H1 (cell line): ENCODE measurements at regions not wholly inside any gene's neighbourhood (a gene's known extent, or its start where the extent isn't known, plus 50 kb on each side); places are given as distances from the start of the nearest gene placed in this dataset.

ENCODE experiments used
- CTCF ChIA-PET: fragments of 300-600 bp; sonication (Branson Sonifier 250); formaldehyde crosslinking; loops from one replicate; lab custom pipeline; 2021; ENCODE audit not compliant: partially characterized antibody; lab: Charles Lee
- POLR2A ChIA-PET: fragments of 300-600 bp; sonication (Branson Sonifier 250); formaldehyde crosslinking; loops from one replicate; lab custom pipeline; 2021; ENCODE audit warnings: inconsistent platforms; ENCODE audit not compliant: partially characterized antibody; lab: Charles Lee
- DNase-seq, 2 experiments: peaks; one replicate each; pipeline versions ENCODE4 v3.0.0 to v3.0.0-alpha.2; 2010 to 2022; ENCODE audit warnings: low spot score in 2 of 2, low read depth in 1 of 2, mixed read lengths in 1 of 2
- FAIRE-seq: peaks from 2 replicates; lab custom pipeline; 2011; peaks lifted over from hg19 to GRCh38; lab: Jason Lieb, UNC
- H2AFZ ChIP-seq: 2 replicates; pipeline ENCODE4 v1.8.1; 2012; ENCODE audit warnings: low read length, inconsistent platforms
- H2AK5ac ChIP-seq: 2 replicates; pipeline ENCODE4 v1.6.1; 2013; ENCODE audit warnings: low read depth, low read length
- H2BK120ac ChIP-seq: replicated peaks from 2 replicates; pipeline ENCODE3; 2013; ENCODE audit warnings: low read depth, low read length, inconsistent platforms
- H2BK12ac ChIP-seq: 2 replicates; pipeline ENCODE4 v1.6.1; 2013; ENCODE audit warnings: low read depth, low read length
- H2BK15ac ChIP-seq: 2 replicates; pipeline ENCODE4 v1.6.1; 2013; ENCODE audit warnings: low read length
- H2BK20ac ChIP-seq: 2 replicates; pipeline ENCODE4 v1.6.1; 2013; ENCODE audit warnings: low read length
- H2BK5ac ChIP-seq: 2 replicates; pipeline ENCODE4 v1.6.1; 2013; ENCODE audit warnings: low read depth, low read length
- H3K14ac ChIP-seq: 2 replicates; pipeline ENCODE4 v1.6.1; 2013; ENCODE audit warnings: inconsistent platforms; ENCODE audit not compliant: insufficient read length
- H3K18ac ChIP-seq: 2 replicates; pipeline ENCODE4 v1.6.1; 2013; ENCODE audit warnings: low read length; ENCODE audit errors: extremely low read depth
- H3K23ac ChIP-seq: 2 replicates; pipeline ENCODE4 v1.6.1; 2013; ENCODE audit warnings: inconsistent platforms; ENCODE audit not compliant: insufficient read length
- H3K23me2 ChIP-seq: 2 replicates; pipeline ENCODE4 v1.6.1; 2013; ENCODE audit warnings: low read depth, low read length
- H3K27ac ChIP-seq: 2 replicates; pipeline ENCODE4 v1.6.1; 2011; ENCODE audit warnings: low read depth, low read length, inconsistent platforms
- H3K27me3 ChIP-seq, 4 experiments: replicated peaks in 1 of 4; 1 replicate in 1 of 4; 2 replicates in 3 of 4; pipeline versions ENCODE4 v1.6.1 to v1.8.1; 2011 to 2013; ENCODE audit warnings: low read length in 3 of 4, mild to moderate bottlenecking in 3 of 4, inconsistent platforms in 2 of 4, mixed read lengths in 2 of 4, moderate library complexity in 1 of 4; ENCODE audit not compliant: control insufficient read depth in 3 of 4, insufficient read depth in 3 of 4; ENCODE audit errors: extremely low read depth in 1 of 4
- H3K36me3 ChIP-seq, 4 experiments: 2 replicates each; pipeline versions ENCODE4 v1.6.1 to v1.8.1; 2011 to 2013; ENCODE audit warnings: mild to moderate bottlenecking in 4 of 4, low read length in 3 of 4, moderate library complexity in 2 of 4, control low read depth in 1 of 4, inconsistent platforms in 1 of 4; ENCODE audit not compliant: insufficient read depth in 4 of 4, control insufficient read depth in 2 of 4
- H3K4ac ChIP-seq: replicated peaks from 2 replicates; pipeline ENCODE3; 2013; ENCODE audit warnings: low read length, low read depth, mixed read lengths, inconsistent platforms; ENCODE audit not compliant: insufficient read length
- H3K4me1 ChIP-seq, 4 experiments: replicated peaks in 1 of 4; 1 replicate in 1 of 4; 2 replicates in 3 of 4; pipeline versions ENCODE4 v1.6.1 to v1.8.1; 2011 to 2013; ENCODE audit warnings: low read length in 3 of 4, inconsistent platforms in 2 of 4, mixed read lengths in 1 of 4; ENCODE audit not compliant: insufficient read depth in 4 of 4, control insufficient read depth in 3 of 4
- H3K4me2 ChIP-seq, 2 experiments: 2 replicates each; pipeline versions ENCODE4 v1.6.1 to v1.8.1; 2011 to 2013; ENCODE audit warnings: low read depth in 2 of 2, low read length in 2 of 2, control low read depth in 1 of 2, inconsistent platforms in 1 of 2, mild to moderate bottlenecking in 1 of 2; ENCODE audit not compliant: insufficient read depth in 1 of 2
- H3K4me3 ChIP-seq, 4 experiments: fragments of 200-600, 300-600 bp in 1 of 4; sonication (generic), shearing (Covaris generic), sonication (Bioruptor Twin) in 1 of 4; 2 replicates each; pipeline versions ENCODE4 v1.5.1 to v1.8.1; 2011 to 2016; ENCODE audit warnings: low read length in 4 of 4, low read depth in 3 of 4, control low read depth in 2 of 4, inconsistent platforms in 2 of 4, mild to moderate bottlenecking in 2 of 4, mixed read lengths in 1 of 4, moderate library complexity in 1 of 4; ENCODE audit not compliant: insufficient read depth in 2 of 4; ENCODE audit errors: extremely low read depth in 1 of 4
- H3K56ac ChIP-seq: replicated peaks from 2 replicates; pipeline ENCODE3; 2013; ENCODE audit warnings: low read depth, mild to moderate bottlenecking, mixed read lengths, low read length, inconsistent platforms; ENCODE audit not compliant: insufficient read length
- H3K79me1 ChIP-seq: 2 replicates; pipeline ENCODE4 v1.6.1; 2013; ENCODE audit warnings: low read depth, low read length, control low read depth
- H3K79me2 ChIP-seq, 2 experiments: 2 replicates each; pipeline versions ENCODE4 v1.6.1 to v1.8.1; 2012 to 2013; ENCODE audit warnings: low read length in 2 of 2, mild to moderate bottlenecking in 2 of 2, inconsistent platforms in 1 of 2; ENCODE audit not compliant: insufficient read depth in 2 of 2, control insufficient read depth in 1 of 2
- H3K9ac ChIP-seq, 4 experiments: replicated peaks in 1 of 4; 1 replicate in 1 of 4; 2 replicates in 3 of 4; pipeline versions ENCODE4 v1.6.1 to v1.8.1; 2011 to 2013; ENCODE audit warnings: low read depth in 3 of 4, low read length in 3 of 4, control low read depth in 2 of 4, mild to moderate bottlenecking in 2 of 4, moderate library complexity in 2 of 4, inconsistent platforms in 1 of 4; ENCODE audit errors: extremely low read depth in 1 of 4
- H3K9me3 ChIP-seq, 2 experiments: 2 replicates each; pipeline versions ENCODE4 v1.6.1 to v1.8.1; 2012 to 2013; ENCODE audit warnings: mild to moderate bottlenecking in 2 of 2, moderate library complexity in 2 of 2, control low read depth in 1 of 2, inconsistent platforms in 1 of 2, low read depth in 1 of 2, low read length in 1 of 2, mixed read lengths in 1 of 2; ENCODE audit not compliant: insufficient read depth in 2 of 2
- H4K20me1 ChIP-seq, 2 experiments: replicated peaks in 1 of 2; 2 replicates each; pipeline versions ENCODE3 to v1.8.1; 2011 to 2013; ENCODE audit warnings: inconsistent platforms in 2 of 2, low read length in 2 of 2, mild to moderate bottlenecking in 1 of 2; ENCODE audit not compliant: insufficient read depth in 2 of 2, control insufficient read depth in 1 of 2
- H4K5ac ChIP-seq: 2 replicates; pipeline ENCODE4 v1.6.1; 2013; ENCODE audit warnings: low read length, low read depth, mixed read lengths, inconsistent platforms; ENCODE audit not compliant: insufficient read length
- H4K8ac ChIP-seq: 2 replicates; pipeline ENCODE4 v1.8.0; 2013; ENCODE audit warnings: mild to moderate bottlenecking, moderate library complexity, low read length, inconsistent platforms; ENCODE audit not compliant: insufficient read depth; ENCODE audit errors: extremely low read depth
- H4K91ac ChIP-seq: replicated peaks from 2 replicates; pipeline ENCODE3; 2013; ENCODE audit warnings: low read length, mixed read lengths, inconsistent platforms; ENCODE audit not compliant: insufficient read length
- BACH1 ChIP-seq: IDR thresholded peaks from 2 replicates; pipeline ENCODE4 v1.6.1; 2012; ENCODE audit warnings: low read length, improper control_type of control experiment
- CREB1 ChIP-seq: IDR thresholded peaks from 2 replicates; pipeline ENCODE4 v1.6.1; 2012; ENCODE audit warnings: inconsistent platforms
- EGR1 ChIP-seq: IDR thresholded peaks from 2 replicates; pipeline ENCODE4 v1.6.1; 2011; ENCODE audit warnings: low read depth, low read length, borderline replicate concordance
- EZH2 ChIP-seq: fragments of 200-600 bp; sonication (generic); IDR thresholded peaks from 2 replicates; pipeline ENCODE4 v1.7.1; 2012; ENCODE audit warnings: low read depth, mild to moderate bottlenecking, moderate library complexity, low read length, inconsistent platforms; ENCODE audit not compliant: severe bottlenecking
- POLR2AphosphoS5 ChIP-seq: IDR thresholded peaks from 2 replicates; pipeline ENCODE4 v1.6.1; 2011; ENCODE audit warnings: low read depth, low read length
- POU5F1 ChIP-seq: IDR thresholded peaks from 2 replicates; pipeline ENCODE4 v1.6.1; 2011; ENCODE audit warnings: low read depth, mild to moderate bottlenecking, low read length, moderate library complexity
- RAD21 ChIP-seq, 2 experiments: IDR thresholded peaks in 1 of 2; conservative IDR thresholded peaks in 1 of 2; 2 replicates each; pipeline ENCODE4 v1.6.1; 2011; ENCODE audit warnings: low read depth in 2 of 2, low read length in 2 of 2, improper control_type of control experiment in 1 of 2, inconsistent platforms in 1 of 2, mild to moderate bottlenecking in 1 of 2, moderate library complexity in 1 of 2
- RBBP5 ChIP-seq: IDR thresholded peaks from 2 replicates; pipeline ENCODE4 v1.7.1; 2012; ENCODE audit warnings: low read depth, mild to moderate bottlenecking, inconsistent platforms, low read length, moderate library complexity, borderline replicate concordance
- SAP30 ChIP-seq: fragments of 300-600 bp; sonication (generic); IDR thresholded peaks from 2 replicates; pipeline ENCODE4 v1.7.1; 2012; ENCODE audit warnings: low read length, moderate library complexity, mild to moderate bottlenecking, inconsistent platforms; ENCODE audit not compliant: insufficient read depth, insufficient replicate concordance
- TCF12 ChIP-seq: IDR thresholded peaks from 2 replicates; pipeline ENCODE4 v1.6.1; 2011; ENCODE audit warnings: low read depth, mild to moderate bottlenecking, low read length
- TEAD4 ChIP-seq: IDR thresholded peaks from 2 replicates; pipeline ENCODE4 v1.6.1; 2012; ENCODE audit warnings: low read depth, low read length, inconsistent platforms, mixed read lengths
- WGBS, 2 experiments: shearing (Covaris generic) in 1 of 2; methylation state at CpG; one replicate each; pipeline versions ENCODE4 v1.1.6 to v1.1.7; 2013 to 2015; ENCODE audit warnings: low lambda C conversion rate in 2 of 2, mixed read lengths in 2 of 2, inconsistent platforms in 1 of 2, low coverage in 1 of 2, missing lambda C conversion rate in 1 of 2; ENCODE audit not compliant: insufficient replicate concordance in 2 of 2, insufficient coverage in 1 of 2, insufficient read length in 1 of 2; ENCODE audit errors: extremely low coverage in 1 of 2, missing lambda C conversion rate in 1 of 2; 5-methylcytosine and 5-hydroxymethylcytosine counted together
- TF ChIP-seq, protein P1 (sequence below): IDR thresholded peaks from 2 replicates; pipeline ENCODE4 v1.6.1; 2012; ENCODE audit warnings: inconsistent platforms
- TF ChIP-seq, protein P2 (sequence below): IDR thresholded peaks from 2 replicates; pipeline ENCODE4 v1.6.1; 2012; ENCODE audit warnings: low read length, inconsistent platforms

DNA sequence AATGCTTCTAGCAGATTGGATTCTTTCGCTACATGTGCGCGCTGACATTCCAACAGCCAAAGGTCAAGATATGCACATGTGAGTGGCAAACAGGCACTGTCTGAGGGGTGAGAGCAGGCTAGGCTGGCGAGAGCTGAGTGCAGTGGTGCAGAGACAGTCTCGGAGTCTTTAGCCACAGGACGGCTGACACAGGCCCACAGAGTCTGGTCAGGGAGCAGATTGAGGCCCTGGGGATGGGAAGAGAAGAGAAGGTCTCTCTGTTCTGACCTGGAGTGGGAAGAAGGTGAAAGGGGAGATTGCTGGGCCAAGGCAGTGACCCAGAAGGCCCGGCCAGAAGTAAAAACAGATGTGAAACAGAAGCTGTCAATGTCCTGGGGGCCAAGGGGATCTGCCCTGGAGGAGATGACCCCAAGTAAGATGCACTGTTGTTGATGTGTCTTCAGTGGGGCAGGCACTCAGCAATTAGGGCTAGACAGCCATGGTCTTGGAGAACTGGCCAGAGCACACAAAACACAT is 197.8 kb downstream of the ETS1 start:
- H3K14ac ChIP-seq = no peak overlapping the region
- no peak overlapping the region for H2AFZ ChIP-seq
- ChIA-PET CTCF (interaction anchor here (0.7 kb wide), 1 partner anchor 129 kb away, joined by 3 read pairs; no protein-coding TSS in a partner anchor), POLR2A (no interaction called here)
- H2BK120ac ChIP-seq = no peak overlapping the region
- no peak overlapping the region for H3K27ac ChIP-seq
- H3K18ac ChIP-seq = no peak overlapping the region
- H2BK5ac ChIP-seq = no peak overlapping the region
- H3K9me3 ChIP-seq = no peaks in the 10 kb centered on the region
- WGBS, 2 experiments = 94% methylated on average over 7 of the region's 7 CpGs; no CpG with 5 or more reads in 1 of the 2 experiments
- H3K79me1 ChIP-seq = no peaks in the 10 kb centered on the region
- no peak overlapping the region for H3K4ac ChIP-seq
- H3K36me3 ChIP-seq = no peaks in the 10 kb centered on the region
- no peaks in the 10 kb centered on the region for H3K79me2 ChIP-seq
- no peak overlapping the region for H2AK5ac ChIP-seq
- no peak overlapping the region for H3K4me3 ChIP-seq
- no peak overlapping the region for H2BK20ac ChIP-seq
- H3K23me2 ChIP-seq = no peaks in the 10 kb centered on the region; the same call in 1 of the 2 replicates
- no peak overlapping the region for H3K23ac ChIP-seq
- no peak overlapping the region for H4K8ac ChIP-seq
- DNase-seq (no peak), FAIRE-seq (no peak)
- no peak overlapping the region for H2BK12ac ChIP-seq
- no peak overlapping the region for H4K5ac ChIP-seq
- H4K20me1 ChIP-seq = no peaks in the 10 kb centered on the region
- H3K56ac ChIP-seq = no peak overlapping the region
- H3K9ac ChIP-seq = no peak overlapping the region
- H2BK15ac ChIP-seq = no peak overlapping the region
- peaks cover 0 to 5% (median 0%) of the 10 kb centered on the region in 4 experiments; a peak in 1 of 7 replicates for H3K4me1 ChIP-seq
- H3K4me2 ChIP-seq = no peak overlapping the region
- no peaks in the 10 kb centered on the region for H3K27me3 ChIP-seq
- no peak overlapping the region for H4K91ac ChIP-seq
- TF ChIP-seq POLR2AphosphoS5 (no peak), EZH2 (no peak), POU5F1 (no peak), BACH1 (no peak), EGR1 (no peak), TCF12 (no peak), RBBP5 (no peak), SAP30 (no peak), TEAD4 (no peak), CREB1 (no peak), RAD21 (IDR thresholded peaks at IDR 0.05 in 1 of 2, conservative IDR thresholded peaks at IDR 0.05 in 1 of 2; ENCODE audit: low read depth in 2 of 2, low read length in 2 of 2) (no peak)
- TF ChIP-seq, protein P1, sequence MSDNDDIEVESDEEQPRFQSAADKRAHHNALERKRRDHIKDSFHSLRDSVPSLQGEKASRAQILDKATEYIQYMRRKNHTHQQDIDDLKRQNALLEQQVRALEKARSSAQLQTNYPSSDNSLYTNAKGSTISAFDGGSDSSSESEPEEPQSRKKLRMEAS = no peak
- TF ChIP-seq, protein P2, sequence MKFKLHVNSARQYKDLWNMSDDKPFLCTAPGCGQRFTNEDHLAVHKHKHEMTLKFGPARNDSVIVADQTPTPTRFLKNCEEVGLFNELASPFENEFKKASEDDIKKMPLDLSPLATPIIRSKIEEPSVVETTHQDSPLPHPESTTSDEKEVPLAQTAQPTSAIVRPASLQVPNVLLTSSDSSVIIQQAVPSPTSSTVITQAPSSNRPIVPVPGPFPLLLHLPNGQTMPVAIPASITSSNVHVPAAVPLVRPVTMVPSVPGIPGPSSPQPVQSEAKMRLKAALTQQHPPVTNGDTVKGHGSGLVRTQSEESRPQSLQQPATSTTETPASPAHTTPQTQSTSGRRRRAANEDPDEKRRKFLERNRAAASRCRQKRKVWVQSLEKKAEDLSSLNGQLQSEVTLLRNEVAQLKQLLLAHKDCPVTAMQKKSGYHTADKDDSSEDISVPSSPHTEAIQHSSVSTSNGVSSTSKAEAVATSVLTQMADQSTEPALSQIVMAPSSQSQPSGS = no peak
